IMR-90 (cell line): ENCODE measurements at regions not wholly inside any gene's neighbourhood (a gene's known extent, or its start where the extent isn't known, plus 50 kb on each side); places are given as distances from the start of the nearest gene placed in this dataset.

Experiments used
- ATAC-seq: fragments of 200-7000 bp; cut with Tn5 transposase; 2 replicates; pipeline ENCODE4 v1.9.1; 2020; ENCODE audit warnings: low read depth, mild to moderate bottlenecking, moderate library complexity
- BruUV-seq: library from RNA; stranded (reverse); fragments of 400-500 nt; replicated peaks from 2 replicates; lab custom pipeline; 2021; lab: Mats Ljungman, UMichigan
- CTCF ChIA-PET: fragments of 300-600 bp; formaldehyde crosslinking; extraction: SDS; loops from one replicate; lab custom pipeline; 2021; ENCODE audit warnings: antibody characterized with exemption; lab: Yijun Ruan, JAX
- POLR2A ChIA-PET: fragments of 300-600 bp; sonication (Branson Sonifier 250); formaldehyde crosslinking; loops from one replicate; lab custom pipeline; 2022; ENCODE audit warnings: antibody characterized with exemption; ENCODE audit not compliant: unreplicated experiment; lab: Charles Lee
- DNase-seq: peaks from one replicate; pipeline ENCODE4 v3.0.0; 2013
- H2AFZ ChIP-seq: replicated peaks from 2 replicates; pipeline ENCODE3; 2013; ENCODE audit warnings: low read length, mild to moderate bottlenecking; ENCODE audit not compliant: poor library complexity
- H2AK5ac ChIP-seq: 2 replicates; pipeline ENCODE4 v1.6.1; 2013; ENCODE audit warnings: low read depth, low read length, inconsistent platforms
- H2AK9ac ChIP-seq: replicated peaks from 2 replicates; pipeline ENCODE3; 2013; ENCODE audit warnings: mild to moderate bottlenecking, low read depth, low read length, moderate library complexity; ENCODE audit not compliant: poor library complexity
- H2BK120ac ChIP-seq: 2 replicates; pipeline ENCODE4 v1.6.1; 2013; ENCODE audit warnings: low read depth, low read length, inconsistent platforms
- H2BK15ac ChIP-seq: 3 replicates; pipeline ENCODE4 v1.6.1; 2013; ENCODE audit warnings: low read depth, low read length, inconsistent platforms
- H2BK20ac ChIP-seq: 2 replicates; pipeline ENCODE4 v1.6.1; 2013; ENCODE audit warnings: low read depth, mild to moderate bottlenecking, inconsistent platforms, low read length, moderate library complexity
- H2BK5ac ChIP-seq: 2 replicates; pipeline ENCODE4 v1.6.1; 2013; ENCODE audit warnings: mild to moderate bottlenecking, low read depth, low read length, inconsistent platforms; ENCODE audit not compliant: poor library complexity, severe bottlenecking
- H3K14ac ChIP-seq: replicated peaks from 2 replicates; pipeline ENCODE4 v1.6.1; 2013; ENCODE audit warnings: low read depth, low read length, inconsistent platforms
- H3K18ac ChIP-seq: 2 replicates; pipeline ENCODE4 v1.6.1; 2013; ENCODE audit warnings: low read depth, low read length, control low read depth
- H3K23ac ChIP-seq: 2 replicates; pipeline ENCODE4 v1.6.1; 2013; ENCODE audit warnings: low read depth, low read length, inconsistent platforms
- H3K27ac ChIP-seq: 2 replicates; pipeline ENCODE4 v1.5.1; 2013; ENCODE audit warnings: mild to moderate bottlenecking, control low read depth, low read length; ENCODE audit not compliant: insufficient read depth
- H3K27me3 ChIP-seq: 2 replicates; pipeline ENCODE4 v1.6.1; 2013; ENCODE audit warnings: low read length; ENCODE audit not compliant: control insufficient read depth, insufficient read depth
- H3K36me3 ChIP-seq: 2 replicates; pipeline ENCODE4 v1.6.1; 2013; ENCODE audit warnings: low read length, mixed read lengths; ENCODE audit not compliant: control insufficient read depth, insufficient read depth
- H3K4ac ChIP-seq: 2 replicates; pipeline ENCODE4 v1.6.1; 2013; ENCODE audit warnings: low read depth, low read length, inconsistent platforms
- H3K4me1 ChIP-seq: 2 replicates; pipeline ENCODE4 v1.6.1; 2013; ENCODE audit warnings: low read length, mixed read lengths; ENCODE audit not compliant: control insufficient read depth, insufficient read depth
- H3K4me2 ChIP-seq: 2 replicates; pipeline ENCODE4 v1.6.1; 2013; ENCODE audit warnings: low read depth, mild to moderate bottlenecking, control low read depth, low read length, moderate library complexity
- H3K4me3 ChIP-seq: 2 replicates; pipeline ENCODE4 v1.5.1; 2013; ENCODE audit warnings: low read depth, mild to moderate bottlenecking, control low read depth, low read length, moderate library complexity; ENCODE audit not compliant: insufficient read depth
- H3K56ac ChIP-seq: 2 replicates; pipeline ENCODE4 v1.6.1; 2013; ENCODE audit warnings: low read length, inconsistent platforms; ENCODE audit not compliant: insufficient read depth; ENCODE audit errors: extremely low read depth
- H3K79me1 ChIP-seq, 2 experiments: 2 replicates each; pipeline ENCODE4 v1.6.1; 2013; ENCODE audit warnings: low read length in 2 of 2, inconsistent platforms in 1 of 2, low read depth in 1 of 2
- H3K9ac ChIP-seq: 2 replicates; pipeline ENCODE4 v1.6.1; 2013; ENCODE audit warnings: low read depth, low read length, control low read depth
- H3K9me1 ChIP-seq: 2 replicates; pipeline ENCODE4 v1.6.1; 2013; ENCODE audit warnings: low read length, inconsistent platforms; ENCODE audit not compliant: insufficient read depth
- H3K9me3 ChIP-seq: 2 replicates; pipeline ENCODE4 v1.6.1; 2013; ENCODE audit warnings: low read length; ENCODE audit not compliant: control insufficient read depth, insufficient read depth
- H4K20me1 ChIP-seq: 2 replicates; pipeline ENCODE4 v1.6.1; 2013; ENCODE audit warnings: low read length, inconsistent platforms; ENCODE audit not compliant: insufficient read depth
- H4K5ac ChIP-seq: 2 replicates; pipeline ENCODE4 v1.6.1; 2013; ENCODE audit warnings: mild to moderate bottlenecking, low read depth, low read length, control low read depth
- H4K8ac ChIP-seq, 2 experiments: 2 replicates each; pipeline ENCODE4 v1.6.1; 2013; ENCODE audit warnings: low read depth in 2 of 2, low read length in 2 of 2, control low read depth in 1 of 2, inconsistent platforms in 1 of 2
- H4K91ac ChIP-seq: 2 replicates; pipeline ENCODE4 v1.6.1; 2013; ENCODE audit warnings: low read depth, low read length, inconsistent platforms; ENCODE audit not compliant: insufficient read depth
- BHLHE40 ChIP-seq: fragments of 150-350 bp; IDR thresholded peaks from 2 replicates; pipeline ENCODE4 v1.6.1; 2016; ENCODE audit warnings: mild to moderate bottlenecking, low read depth, low read length
- CEBPB ChIP-seq: IDR thresholded peaks from 2 replicates; pipeline ENCODE4 v1.6.1; 2012; ENCODE audit warnings: low read depth, low read length, improper control_type of control experiment
- CHD1 ChIP-seq: IDR thresholded peaks from 2 replicates; pipeline ENCODE4 v1.6.1; 2012; ENCODE audit warnings: low read depth, low read length, improper control_type of control experiment
- CTCF ChIP-seq: conservative IDR thresholded peaks from 2 replicates; pipeline ENCODE4 v1.5.1; 2012; ENCODE audit warnings: mild to moderate bottlenecking, low read depth, low read length, improper control_type of control experiment
- FOS ChIP-seq: fragments of 150-350 bp; IDR thresholded peaks from 2 replicates; pipeline ENCODE4 v1.6.1; 2016; ENCODE audit warnings: low read depth, low read length
- MAFK ChIP-seq: IDR thresholded peaks from 2 replicates; pipeline ENCODE4 v1.6.1; 2012; ENCODE audit warnings: low read depth, low read length, improper control_type of control experiment
- NFE2L2 ChIP-seq: fragments of 150-350 bp; IDR thresholded peaks from 2 replicates; pipeline ENCODE4 v1.6.1; 2016; ENCODE audit warnings: low read depth, mild to moderate bottlenecking, low read length
- RCOR1 ChIP-seq: IDR thresholded peaks from 2 replicates; pipeline ENCODE4 v1.6.1; 2012; ENCODE audit warnings: mild to moderate bottlenecking, low read length, improper control_type of control experiment; ENCODE audit not compliant: insufficient replicate concordance
- RFX5 ChIP-seq: IDR thresholded peaks from 2 replicates; pipeline ENCODE4 v1.8.0; 2012; ENCODE audit warnings: low read depth, mild to moderate bottlenecking, low read length, moderate library complexity
- SMC3 ChIP-seq: fragments of 150-350 bp; IDR thresholded peaks from 2 replicates; pipeline ENCODE4 v1.6.1; 2016; ENCODE audit warnings: low read depth, mild to moderate bottlenecking, antibody characterized with exemption, low read length, moderate library complexity
- WGBS, 2 experiments: methylation state at CpG; one replicate each; pipeline versions ENCODE4 v1.1.5 to v1.1.7; 2013; ENCODE audit warnings: missing lambda C conversion rate in 2 of 2; ENCODE audit not compliant: insufficient read length in 1 of 2; ENCODE audit errors: extremely low coverage in 2 of 2; 5-methylcytosine and 5-hydroxymethylcytosine counted together
- dilution Hi-C: fragments of 300-500 bp; cut with HindIII; formaldehyde crosslinking; loops from one replicate; pipeline ENCODE4 v1.14.3; 2018; ENCODE audit warnings: low sequenced_read_pairs; ENCODE audit not compliant: unreplicated experiment
- in situ Hi-C: fragments of 300-500 bp; cut with MboI; formaldehyde crosslinking; loops from 3 replicates; pipeline ENCODE4 v1.14.3; 2019; ENCODE audit warnings: low sequenced_read_pairs, inconsistent platforms, mixed read lengths
- intact Hi-C: fragments of 100-400 bp; cut with micrococcal nuclease; formaldehyde crosslinking; loops from 2 replicates; pipeline ENCODE4 v1.10.0; 2022
- TF ChIP-seq, protein P1 (sequence below): fragments of 150-350 bp; IDR thresholded peaks from 2 replicates; pipeline ENCODE4 v1.6.1; 2016; ENCODE audit warnings: low read depth, mild to moderate bottlenecking, low read length, moderate library complexity, borderline replicate concordance
- TF ChIP-seq, protein P2 (sequence below): fragments of 150-350 bp; IDR thresholded peaks from 2 replicates; pipeline ENCODE4 v1.6.1; 2017; ENCODE audit warnings: mild to moderate bottlenecking, antibody characterized with exemption, low read length, low read depth

DNA sequence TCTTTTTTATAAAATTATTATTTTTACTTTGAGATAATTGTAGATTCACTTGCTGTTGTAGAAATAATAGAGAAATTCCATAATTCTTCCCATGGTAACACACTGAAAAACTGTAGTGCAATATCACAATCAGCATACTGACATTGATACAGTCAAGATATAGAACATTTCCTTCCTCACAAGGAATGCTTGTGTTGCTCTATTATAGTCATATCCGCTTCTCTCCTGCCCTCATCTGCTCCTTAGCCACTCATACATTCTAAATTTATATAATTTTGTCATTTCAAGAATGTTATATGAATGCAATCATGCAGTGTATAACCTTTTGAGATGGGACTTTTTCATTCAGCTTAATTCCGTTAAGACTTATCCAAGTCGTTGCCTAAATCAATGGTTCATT, 320.2 kb downstream of the BARHL2 start:
- H3K79me1 ChIP-seq = no peaks in the 10 kb centered on the region
- no peaks in the 10 kb centered on the region for H3K27me3 ChIP-seq
- no TSS peak for BruUV-seq
- no peak overlapping the region for H3K18ac ChIP-seq
- H3K14ac ChIP-seq = no peak overlapping the region
- ChIA-PET CTCF (no interaction called here), POLR2A (no interaction called here)
- H2AK9ac ChIP-seq = no peak overlapping the region
- WGBS, 2 experiments = no CpG with 5 or more reads among the region's 3 CpGs
- no peaks in the 10 kb centered on the region for H3K9me3 ChIP-seq
- no peak overlapping the region for H3K9ac ChIP-seq
- ATAC-seq (no peak), DNase-seq (no peak)
- no peak overlapping the region for H2BK15ac ChIP-seq
- H4K8ac ChIP-seq = no peak overlapping the region
- H3K4ac ChIP-seq = no peak overlapping the region
- TF ChIP-seq SMC3 (no peak), NFE2L2 (no peak), CTCF (no peak), MAFK (no peak), CHD1 (no peak), RFX5 (no peak), FOS (no peak), CEBPB (no peak), RCOR1 (no peak), BHLHE40 (no peak)
- TF ChIP-seq, protein P1, sequence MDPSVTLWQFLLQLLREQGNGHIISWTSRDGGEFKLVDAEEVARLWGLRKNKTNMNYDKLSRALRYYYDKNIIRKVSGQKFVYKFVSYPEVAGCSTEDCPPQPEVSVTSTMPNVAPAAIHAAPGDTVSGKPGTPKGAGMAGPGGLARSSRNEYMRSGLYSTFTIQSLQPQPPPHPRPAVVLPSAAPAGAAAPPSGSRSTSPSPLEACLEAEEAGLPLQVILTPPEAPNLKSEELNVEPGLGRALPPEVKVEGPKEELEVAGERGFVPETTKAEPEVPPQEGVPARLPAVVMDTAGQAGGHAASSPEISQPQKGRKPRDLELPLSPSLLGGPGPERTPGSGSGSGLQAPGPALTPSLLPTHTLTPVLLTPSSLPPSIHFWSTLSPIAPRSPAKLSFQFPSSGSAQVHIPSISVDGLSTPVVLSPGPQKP = no peak
- TF ChIP-seq, protein P2, sequence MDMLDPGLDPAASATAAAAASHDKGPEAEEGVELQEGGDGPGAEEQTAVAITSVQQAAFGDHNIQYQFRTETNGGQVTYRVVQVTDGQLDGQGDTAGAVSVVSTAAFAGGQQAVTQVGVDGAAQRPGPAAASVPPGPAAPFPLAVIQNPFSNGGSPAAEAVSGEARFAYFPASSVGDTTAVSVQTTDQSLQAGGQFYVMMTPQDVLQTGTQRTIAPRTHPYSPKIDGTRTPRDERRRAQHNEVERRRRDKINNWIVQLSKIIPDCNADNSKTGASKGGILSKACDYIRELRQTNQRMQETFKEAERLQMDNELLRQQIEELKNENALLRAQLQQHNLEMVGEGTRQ = no peak
- H3K9me1 ChIP-seq = no peaks in the 10 kb centered on the region
- no peak overlapping the region for H3K4me3 ChIP-seq
- no peak overlapping the region for H4K91ac ChIP-seq
- no peak overlapping the region for H3K23ac ChIP-seq
- dilution Hi-C loops (no loop called here), in situ Hi-C loops (no loop called here), intact Hi-C loops (no loop called here)
- no peak overlapping the region for H4K5ac ChIP-seq
- H2BK5ac ChIP-seq = no peak overlapping the region
- no peak overlapping the region for H2BK20ac ChIP-seq
- no peak overlapping the region for H3K56ac ChIP-seq
- H2AFZ ChIP-seq = no peak overlapping the region
- no peak overlapping the region for H2BK120ac ChIP-seq
- H3K4me1 ChIP-seq = no peaks in the 10 kb centered on the region; the same call in 1 of the 2 replicates
- H3K27ac ChIP-seq = no peak overlapping the region
- no peak overlapping the region for H2AK5ac ChIP-seq
- no peak overlapping the region for H3K4me2 ChIP-seq
- H3K36me3 ChIP-seq = no peaks in the 10 kb centered on the region
- H4K20me1 ChIP-seq = no peaks in the 10 kb centered on the region
